ENCODE measurements at regions not wholly inside any gene's neighbourhood (a gene's known extent, or its start where the extent isn't known, plus 50 kb on each side); places are given as distances from the start of the nearest gene placed in this dataset.
"Not testable (repeated sequence)": the region's sequence is repeated elsewhere in the genome, so short reads cannot be mapped to it uniquely, and the experiment has no call there.

DNA sequence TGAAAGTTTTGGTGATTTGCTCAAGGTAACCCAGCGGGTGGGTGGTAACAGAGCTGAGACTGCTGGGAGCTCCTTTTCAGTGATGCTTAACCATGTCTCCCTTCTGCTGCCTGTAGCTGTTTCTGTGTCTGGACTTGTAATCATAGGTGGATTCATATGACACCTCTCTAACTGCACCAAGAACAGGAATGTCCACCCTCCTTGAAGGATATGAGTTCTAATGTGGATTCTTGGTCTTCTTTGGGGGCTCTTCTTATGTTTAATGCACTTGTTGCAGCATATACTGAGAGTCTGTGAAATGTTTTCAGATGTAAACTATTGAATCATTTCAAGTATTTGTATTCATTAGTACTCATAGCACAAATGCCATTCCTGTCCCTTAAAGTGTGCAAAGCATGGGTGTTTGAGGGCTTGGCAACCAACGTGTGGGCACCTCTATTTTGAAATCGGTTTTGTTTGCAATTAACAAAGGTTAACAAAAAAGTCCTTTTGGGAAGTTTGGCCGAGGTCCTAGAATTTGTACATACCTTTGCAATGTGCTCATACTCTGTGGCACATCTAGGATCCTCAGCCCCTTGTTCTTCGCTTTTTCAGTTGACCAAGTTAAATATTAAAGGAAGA is 138.0 kb downstream of the SOX4 start:
- Histone ChIP-seq H3K27ac (replicated peaks) (no peak overlapping the region), H3K4me3 (replicated peaks; ENCODE audit: insufficient read depth, low read length) (no peak overlapping the region), H3K27me3 (ENCODE audit: insufficient read depth, poor library complexity, severe bottlenecking) (no peaks in the 10 kb centered on the region)
- no peak for TF ChIP-seq CTCF (IDR thresholded peaks at IDR 0.05; ENCODE audit: insufficient read depth, low read length)
- DNase-seq (ENCODE audit: low read depth in 1 of 2, low spot score in 1 of 2), result no peak

GRCh38 chr6:21732032-21732730 is 138.6 kb downstream of the SOX4 start:
- H3K27me3 ChIP-seq (ENCODE audit: insufficient read depth, poor library complexity, severe bottlenecking); H3K27ac ChIP-seq (replicated peaks); DNase-seq (ENCODE audit: low read depth in 1 of 2, low spot score in 1 of 2); H3K4me3 ChIP-seq (replicated peaks; ENCODE audit: insufficient read depth, low read length): not testable (repeated sequence)

DNA sequence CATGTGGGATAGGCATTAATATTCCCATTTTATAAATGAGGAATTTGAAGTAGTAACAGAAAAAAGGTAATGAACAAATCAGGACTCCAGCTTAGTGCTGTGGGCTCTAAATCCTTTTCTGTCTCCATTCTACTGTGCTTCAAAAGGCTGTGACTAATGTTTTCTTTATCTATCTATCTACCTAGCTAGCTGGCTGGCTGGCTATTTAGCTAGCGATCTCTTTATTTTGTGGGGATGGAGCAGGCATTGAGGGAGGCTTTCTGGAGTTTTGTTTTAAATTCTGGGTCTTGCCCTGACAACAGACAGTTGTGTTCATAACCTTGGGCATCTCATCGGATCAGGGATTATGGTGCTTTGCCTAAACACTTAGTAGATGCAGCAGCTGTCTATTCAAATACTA is 139.2 kb downstream of the SOX4 start:
- no peak for DNase-seq (ENCODE audit: low read depth in 1 of 2, low spot score in 1 of 2)
- no peak for TF ChIP-seq POLR2AphosphoS5 (IDR thresholded peaks at IDR 0.05; ENCODE audit: low read depth)
- TF ChIP-seq GABPA (IDR thresholded peaks at IDR 0.05; ENCODE audit: low read depth), result no peak
- no peak for TF ChIP-seq SPI1 (IDR thresholded peaks at IDR 0.05; ENCODE audit: borderline replicate concordance, low read depth)
- TF ChIP-seq REST (IDR thresholded peaks at IDR 0.05; ENCODE audit: insufficient replicate concordance, low read depth), result no peak
- TF ChIP-seq CTCF (IDR thresholded peaks at IDR 0.05; ENCODE audit: insufficient read depth, low read length), result no peak
- H3K27ac ChIP-seq (replicated peaks), result no peak overlapping the region

GRCh38 chr6:21733311-21733710 is 139.8 kb downstream of the SOX4 start:
- no peak overlapping the region for H3K27ac ChIP-seq (replicated peaks)
- no peaks in the 10 kb centered on the region for H3K27me3 ChIP-seq (ENCODE audit: insufficient read depth, poor library complexity, severe bottlenecking)
- DNase-seq (ENCODE audit: low read depth in 1 of 2, low spot score in 1 of 2), result no peak
- no peak for TF ChIP-seq GABPA (IDR thresholded peaks at IDR 0.05; ENCODE audit: low read depth)
- TF ChIP-seq REST (IDR thresholded peaks at IDR 0.05; ENCODE audit: insufficient replicate concordance, low read depth), result no peak
- no peak for TF ChIP-seq SPI1 (IDR thresholded peaks at IDR 0.05; ENCODE audit: borderline replicate concordance, low read depth)
- TF ChIP-seq POLR2AphosphoS5 (IDR thresholded peaks at IDR 0.05; ENCODE audit: low read depth), result no peak
- TF ChIP-seq CTCF (IDR thresholded peaks at IDR 0.05; ENCODE audit: insufficient read depth, low read length), result no peak
- H3K4me3 ChIP-seq (replicated peaks; ENCODE audit: insufficient read depth, low read length), result no peak overlapping the region

More for the DNA sequence above, 139.2 kb downstream of the SOX4 start:
- Histone ChIP-seq H3K27me3 (ENCODE audit: insufficient read depth, poor library complexity, severe bottlenecking) (no peaks in the 10 kb centered on the region), H3K4me3 (replicated peaks; ENCODE audit: insufficient read depth, low read length) (no peak overlapping the region)
